Breast epithelium (tissue), 4 donors: ENCODE measurements at regions not wholly inside any gene's neighbourhood (a gene's known extent, or its start where the extent isn't known, plus 50 kb on each side); places are given as distances from the start of the nearest gene placed in this dataset.

Experiments used
- DNase-seq, 2 donors: peaks; one replicate each; pipeline ENCODE4 v3.0.0-alpha.2; 2019; ENCODE audit warnings: low spot score in 2 of 2
- H3K27ac ChIP-seq, 2 donors: fragments of 200-600 bp; sonication (generic) in 1 of 2; one replicate each; pipeline ENCODE4 v1.5.1; 2016 to 2019; ENCODE audit warnings: mild to moderate bottlenecking in 1 of 2
- H3K27me3 ChIP-seq, 2 donors: fragments of 200-600 bp; sonication (generic) in 1 of 2; one replicate each; pipeline versions ENCODE4 v1.5.1 to v1.6.0; 2017 to 2019; ENCODE audit warnings: control low read depth in 1 of 2, mild to moderate bottlenecking in 1 of 2
- H3K36me3 ChIP-seq: fragments of 200-600 bp; one replicate; pipeline ENCODE4 v1.5.1; 2019
- H3K4me1 ChIP-seq, 2 donors: fragments of 200-600 bp; sonication (generic); one replicate each; pipeline ENCODE4 v1.5.1; 2016 to 2019; ENCODE audit warnings: control low read depth in 1 of 2
- H3K4me3 ChIP-seq, 3 donors: fragments of 200-600 bp; sonication (generic); 1 replicate in 2 of 3; 2 replicates in 1 of 3; pipeline ENCODE4 v1.5.1; 2016 to 2019; ENCODE audit warnings: mild to moderate bottlenecking in 3 of 3, moderate library complexity in 2 of 3
- H3K9me3 ChIP-seq, 2 donors: fragments of 200-600 bp; sonication (generic) in 1 of 2; one replicate each; pipeline ENCODE4 v1.5.1; 2016 to 2019; ENCODE audit warnings: control low read depth in 1 of 2
- CTCF ChIP-seq, 3 donors: fragments of 450-650 bp; IDR thresholded peaks; one replicate each; pipeline ENCODE4 v1.5.1; 2016 to 2017; ENCODE audit warnings: antibody characterized with exemption in 3 of 3, mild to moderate bottlenecking in 3 of 3, moderate library complexity in 3 of 3
- POLR2A ChIP-seq: fragments of 450-650 bp; IDR thresholded peaks from one replicate; pipeline ENCODE4 v1.6.1; 2016; ENCODE audit warnings: antibody characterized with exemption, mild to moderate bottlenecking, moderate library complexity
- POLR2AphosphoS5 ChIP-seq, 3 donors: sonication (generic); formaldehyde crosslinking; IDR thresholded peaks; one replicate each; pipeline ENCODE4 v1.6.1; 2017; ENCODE audit warnings: antibody characterized with exemption in 3 of 3
- intact Hi-C: fragments of 100-400 bp; cut with DNase I; formaldehyde crosslinking; loops from one replicate; pipeline ENCODE4 v1.15.1; 2023; ENCODE audit warnings: low total_unique reads

GRCh38 chr12:105852496-105852895, 286.3 kb downstream of the NUAK1 start:
- intact Hi-C loops = no loop called here
- H3K27me3 ChIP-seq = no peaks in the 10 kb centered on the region
- no peak for DNase-seq
- H3K4me3 ChIP-seq = peak overlapping the region; percentile 23 to 57 (median 27)
- no peaks in the 10 kb centered on the region for H3K36me3 ChIP-seq
- H3K27ac ChIP-seq = peak overlapping the region; percentile 66 to 76
- TF ChIP-seq POLR2AphosphoS5 (IDR thresholded peaks at IDR 0.05) (no peak), CTCF (IDR thresholded peaks at IDR 0.05) (no peak), POLR2A (no peak)
- H3K9me3 ChIP-seq = no peaks in the 10 kb centered on the region
- no peaks in the 10 kb centered on the region for H3K4me1 ChIP-seq

GRCh38 chr12:105852951-105853350, 285.8 kb downstream of the NUAK1 start:
- peak overlapping the region; percentile 23 to 57 (median 27) for H3K4me3 ChIP-seq
- TF ChIP-seq POLR2A = no peak
- no peak for TF ChIP-seq POLR2AphosphoS5 (IDR thresholded peaks at IDR 0.05)
- no peak for TF ChIP-seq CTCF (IDR thresholded peaks at IDR 0.05)
- no peaks in the 10 kb centered on the region for H3K9me3 ChIP-seq
- no peaks in the 10 kb centered on the region for H3K27me3 ChIP-seq
- intact Hi-C loops = no loop called here
- H3K36me3 ChIP-seq = no peaks in the 10 kb centered on the region
- H3K27ac ChIP-seq = peak overlapping the region; percentile 66 to 76
- no peaks in the 10 kb centered on the region for H3K4me1 ChIP-seq
- no peak for DNase-seq

- intact Hi-C loops = no loop called here
- Histone ChIP-seq H3K27ac (no peak overlapping the region), H3K9me3 (no peaks in the 10 kb centered on the region), H3K4me3 (no peak overlapping the region), H3K27me3 (no peaks in the 10 kb centered on the region), H3K4me1 (no peaks in the 10 kb centered on the region), H3K36me3 (no peaks in the 10 kb centered on the region)
- no peak for DNase-seq
- TF ChIP-seq POLR2A (no peak), POLR2AphosphoS5 (IDR thresholded peaks at IDR 0.05) (no peak), CTCF (IDR thresholded peaks at IDR 0.05) (no peak)
These were observed 284.7 kb downstream of the NUAK1 start for GRCh38 chr12:105854071-105854470.

GRCh38 chr12:105855361-105856047, 283.2 kb downstream of the NUAK1 start:
- no peak for DNase-seq
- Histone ChIP-seq H3K9me3 (no peaks in the 10 kb centered on the region), H3K27ac (no peak overlapping the region), H3K36me3 (no peaks in the 10 kb centered on the region), H3K27me3 (no peaks in the 10 kb centered on the region), H3K4me3 (no peak overlapping the region), H3K4me1 (no peaks in the 10 kb centered on the region)
- TF ChIP-seq POLR2AphosphoS5 (IDR thresholded peaks at IDR 0.05) (no peak), POLR2A (no peak), CTCF (IDR thresholded peaks at IDR 0.05) (no peak)
- intact Hi-C loops = no loop called here

- Histone ChIP-seq H3K4me3 (no peak overlapping the region), H3K27ac (no peak overlapping the region), H3K36me3 (no peaks in the 10 kb centered on the region), H3K9me3 (no peaks in the 10 kb centered on the region), H3K4me1 (no peaks in the 10 kb centered on the region), H3K27me3 (no peaks in the 10 kb centered on the region)
- TF ChIP-seq POLR2A = no peak
- TF ChIP-seq POLR2AphosphoS5 (IDR thresholded peaks at IDR 0.05) = no peak
- TF ChIP-seq CTCF (IDR thresholded peaks at IDR 0.05) = no peak
- intact Hi-C loops = no loop called here
- DNase-seq = no peak
These were observed 282.7 kb downstream of the NUAK1 start for GRCh38 chr12:105856048-105856405.
